ENCODE measurements at regions not wholly inside any gene's neighbourhood (a gene's known extent, or its start where the extent isn't known, plus 50 kb on each side); places are given as distances from the start of the nearest gene placed in this dataset.
"Not testable (repeated sequence)": the region's sequence is repeated elsewhere in the genome, so short reads cannot be mapped to it uniquely, and the experiment has no call there.

DNA sequence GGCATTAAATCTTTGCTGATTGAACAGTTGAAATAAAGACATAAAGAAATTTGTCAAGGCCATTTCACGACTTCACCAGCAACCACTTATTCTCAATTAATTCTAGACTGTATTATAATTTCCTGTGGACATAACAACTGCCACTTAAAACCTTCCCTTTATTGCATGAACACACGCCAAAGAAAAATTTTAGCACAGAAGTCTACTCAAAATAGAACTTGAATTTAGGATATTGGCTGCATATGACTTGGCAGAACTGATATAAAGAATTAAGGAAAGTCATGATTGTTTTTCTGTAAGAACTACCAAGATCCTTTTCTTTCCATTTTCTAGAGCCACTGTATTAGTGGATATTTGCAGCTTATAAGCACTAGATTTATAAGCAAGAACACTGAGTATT, 226.5 kb upstream of the AKR1E2 start:
- H3K4me3 Mint-ChIP-seq (ENCODE audit: unreplicated experiment) = no peak overlapping the region
- POLR2A ChIA-PET = interaction anchor here (0.6 kb wide), 1 partner anchor 16 kb away, joined by 3 read pairs; no protein-coding TSS in a partner anchor
- Histone ChIP-seq H3K4me3 (ENCODE audit: low read depth, low read length) (no peak overlapping the region), H3K9me3 (no peaks in the 10 kb centered on the region), H3K36me3 (ENCODE audit: control insufficient read depth, insufficient read depth, low read length) (no peaks in the 10 kb centered on the region), H3K27me3 (replicated peaks; ENCODE audit: control insufficient read depth, insufficient read depth, low read length) (0 out of 2 replicates have a peak, but pooled peaks cover 2% of the 10 kb centered on the region), H3K4me1 (no peaks in the 10 kb centered on the region)
- no peak for DNase-seq
- no TSS peak for BruUV-seq (replicated peaks)
- no peak overlapping the region for H3K27ac Mint-ChIP-seq (ENCODE audit: unreplicated experiment)
- no peak for TF ChIP-seq CTCF (IDR thresholded peaks at IDR 0.05; ENCODE audit: insufficient read depth in 1 of 2, low read depth in 1 of 2, low read length in 1 of 2, severe bottlenecking in 1 of 2, unreplicated experiment in 1 of 2)
- H3K36me3 Mint-ChIP-seq (ENCODE audit: insufficient read depth, unreplicated experiment) = no peaks in the 10 kb centered on the region
- intact Hi-C loops (cut with micrococcal nuclease; ENCODE audit: unreplicated experiment) = no loop called here
- CTCF ChIA-PET = no interaction called here
- no peaks in the 10 kb centered on the region for H3K9me3 Mint-ChIP-seq (ENCODE audit: unreplicated experiment)
- H3K4me1 Mint-ChIP-seq (ENCODE audit: low read depth, unreplicated experiment) = no peaks in the 10 kb centered on the region
- H3K27me3 Mint-ChIP-seq (ENCODE audit: insufficient read depth, unreplicated experiment) = no peaks in the 10 kb centered on the region

- H3K36me3 ChIP-seq (ENCODE audit: control insufficient read depth, insufficient read depth, low read length); H3K27me3 Mint-ChIP-seq (ENCODE audit: insufficient read depth, unreplicated experiment); H3K4me1 ChIP-seq; H3K9me3 Mint-ChIP-seq (ENCODE audit: unreplicated experiment); H3K9me3 ChIP-seq; intact Hi-C loops (cut with micrococcal nuclease; ENCODE audit: unreplicated experiment); DNase-seq; H3K36me3 Mint-ChIP-seq (ENCODE audit: insufficient read depth, unreplicated experiment); POLR2A ChIA-PET; H3K27ac Mint-ChIP-seq (ENCODE audit: unreplicated experiment); H3K4me1 Mint-ChIP-seq (ENCODE audit: low read depth, unreplicated experiment); BruUV-seq (replicated peaks); H3K4me3 ChIP-seq (ENCODE audit: low read depth, low read length); CTCF ChIA-PET; H3K4me3 Mint-ChIP-seq (ENCODE audit: unreplicated experiment); H3K27me3 ChIP-seq (replicated peaks; ENCODE audit: control insufficient read depth, insufficient read depth, low read length): not testable (repeated sequence)
Observed at GRCh38 chr10:4597898-4598297, 228.1 kb upstream of the AKR1E2 start.

DNA sequence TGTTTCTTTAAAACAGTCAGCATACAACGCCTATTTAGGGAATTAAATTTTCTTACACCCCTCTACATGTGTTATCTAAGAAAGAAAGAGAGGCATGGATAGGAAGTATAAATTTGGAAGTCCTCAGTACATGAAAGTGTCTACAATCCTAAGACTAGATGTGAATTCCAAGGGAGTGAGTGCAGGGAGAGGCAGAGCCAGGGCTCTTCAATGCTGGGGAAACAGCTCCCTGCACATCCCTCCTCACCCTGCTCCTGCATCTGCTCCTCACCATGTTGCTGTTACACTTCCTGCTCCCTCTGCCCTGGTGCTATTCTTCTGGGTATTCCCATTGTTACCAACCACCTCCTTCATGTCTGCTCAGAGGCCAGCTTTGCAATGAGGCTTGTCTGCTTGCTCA, 229.1 kb upstream of the AKR1E2 start:
- Histone ChIP-seq H3K4me1 (no peaks in the 10 kb centered on the region), H3K9me3 (no peaks in the 10 kb centered on the region), H3K36me3 (ENCODE audit: control insufficient read depth, insufficient read depth, low read length) (no peaks in the 10 kb centered on the region), H3K4me3 (ENCODE audit: low read depth, low read length) (no peak overlapping the region), H3K27me3 (replicated peaks; ENCODE audit: control insufficient read depth, insufficient read depth, low read length) (0 out of 2 replicates have a peak, but pooled peaks cover 2% of the 10 kb centered on the region)
- Mint-ChIP-seq H3K36me3 (ENCODE audit: insufficient read depth, unreplicated experiment) (no peaks in the 10 kb centered on the region), H3K4me3 (ENCODE audit: unreplicated experiment) (no peak overlapping the region), H3K27ac (ENCODE audit: unreplicated experiment) (no peak overlapping the region), H3K4me1 (ENCODE audit: low read depth, unreplicated experiment) (no peaks in the 10 kb centered on the region), H3K9me3 (ENCODE audit: unreplicated experiment) (no peaks in the 10 kb centered on the region), H3K27me3 (ENCODE audit: insufficient read depth, unreplicated experiment) (no peaks in the 10 kb centered on the region)
- ChIA-PET POLR2A (no interaction called here), CTCF (no interaction called here)
- intact Hi-C loops (cut with micrococcal nuclease; ENCODE audit: unreplicated experiment) = no loop called here
- BruUV-seq (replicated peaks) = no TSS peak
- DNase-seq = no peak
- TF ChIP-seq CTCF (IDR thresholded peaks at IDR 0.05; ENCODE audit: insufficient read depth in 1 of 2, low read depth in 1 of 2, low read length in 1 of 2, severe bottlenecking in 1 of 2, unreplicated experiment in 1 of 2) = no peak

GRCh38 chr10:4595719-4596319, 230.2 kb upstream of the AKR1E2 start:
- POLR2A ChIA-PET = no interaction called here
- no peak for TF ChIP-seq CTCF (IDR thresholded peaks at IDR 0.05; ENCODE audit: insufficient read depth in 1 of 2, low read depth in 1 of 2, low read length in 1 of 2, severe bottlenecking in 1 of 2, unreplicated experiment in 1 of 2)
- intact Hi-C loops (cut with micrococcal nuclease; ENCODE audit: unreplicated experiment) = no loop called here
- no peak for DNase-seq
- Histone ChIP-seq H3K36me3 (ENCODE audit: control insufficient read depth, insufficient read depth, low read length) (no peaks in the 10 kb centered on the region), H3K9me3 (no peaks in the 10 kb centered on the region), H3K27me3 (replicated peaks; ENCODE audit: control insufficient read depth, insufficient read depth, low read length) (0 out of 2 replicates have a peak, but pooled peaks cover 2% of the 10 kb centered on the region), H3K4me1 (no peaks in the 10 kb centered on the region), H3K4me3 (ENCODE audit: low read depth, low read length) (no peak overlapping the region)
- H3K27ac Mint-ChIP-seq (ENCODE audit: unreplicated experiment) = no peak overlapping the region
- no peaks in the 10 kb centered on the region for H3K4me1 Mint-ChIP-seq (ENCODE audit: low read depth, unreplicated experiment)
- no peaks in the 10 kb centered on the region for H3K9me3 Mint-ChIP-seq (ENCODE audit: unreplicated experiment)
- no peaks in the 10 kb centered on the region for H3K36me3 Mint-ChIP-seq (ENCODE audit: insufficient read depth, unreplicated experiment)
- H3K27me3 Mint-ChIP-seq (ENCODE audit: insufficient read depth, unreplicated experiment) = no peaks in the 10 kb centered on the region
- no TSS peak for BruUV-seq (replicated peaks)
- H3K4me3 Mint-ChIP-seq (ENCODE audit: unreplicated experiment) = no peak overlapping the region
- CTCF ChIA-PET = no interaction called here
